HCT116 (cell line): ENCODE measurements at regions not wholly inside any gene's neighbourhood (a gene's known extent, or its start where the extent isn't known, plus 50 kb on each side); places are given as distances from the start of the nearest gene placed in this dataset.

Source experiments
- ATAC-seq: fragments of 200-7000 bp; cut with Tn5 transposase; 2 replicates; pipeline ENCODE4 v1.9.1; 2020; ENCODE audit warnings: mild to moderate bottlenecking, moderate library complexity
- BruUV-seq: library from RNA; stranded (reverse); fragments of 400-500 nt; replicated peaks from 2 replicates; lab custom pipeline; 2021; lab: Mats Ljungman, UMichigan
- CTCF ChIA-PET: fragments of 300-600 bp; sonication (Branson Sonifier 250); formaldehyde crosslinking; loops from one replicate; lab custom pipeline; 2021; ENCODE audit warnings: antibody characterized with exemption; lab: Charles Lee
- POLR2A ChIA-PET: fragments of 300-600, 350-600 bp; sonication (Branson Sonifier 250); formaldehyde crosslinking; loops from one replicate; lab custom pipeline; 2021; ENCODE audit warnings: antibody characterized with exemption; lab: Charles Lee
- RAD21 ChIA-PET, 2 experiments: fragments of 300-600 bp; sonication (Branson Sonifier 250); formaldehyde crosslinking; loops; one replicate each; lab custom pipeline; 2023; ENCODE audit warnings: low total read pairs in 2 of 2; ENCODE audit not compliant: uncharacterized antibody in 2 of 2, unreplicated experiment in 2 of 2, low non-redundant PET in 1 of 2; lab: Charles Lee
- DNase-seq: peaks from one replicate; pipeline ENCODE4 v3.0.0-alpha.2; 2010; ENCODE audit warnings: low read depth, low spot score
- H2AFZ ChIP-seq: fragments of 200-600 bp; shearing (Covaris generic), sonication (generic); 2 replicates; pipeline ENCODE4 v1.6.1; 2017; ENCODE audit warnings: low read depth, mixed run types, mixed read lengths, antibody characterized with exemption, low read length; ENCODE audit not compliant: poor library complexity, severe bottlenecking
- H3K27ac ChIP-seq: 2 replicates; pipeline ENCODE4 v1.5.1; 2012; ENCODE audit warnings: low read depth, low read length
- H3K27me3 ChIP-seq: fragments of 200-600 bp; sonication (generic); 2 replicates; pipeline ENCODE4 v1.6.1; 2016; ENCODE audit warnings: mixed run types, low read length, mixed read lengths; ENCODE audit not compliant: insufficient read depth
- H3K36me3 ChIP-seq, 2 experiments: fragments of 200-500 bp in 1 of 2; fragments of 200-600 bp in 1 of 2; sonication (Bioruptor generic) in 1 of 2; sonication (generic) in 1 of 2; 2 replicates each; pipeline versions ENCODE4 v1.5.1 to v1.6.1; 2014 to 2016; ENCODE audit warnings: low read length in 2 of 2, inconsistent platforms in 1 of 2, mixed read lengths in 1 of 2, mixed run types in 1 of 2; ENCODE audit not compliant: insufficient read depth in 2 of 2, control insufficient read depth in 1 of 2
- H3K4me1 ChIP-seq, 2 experiments: fragments of 200-600 bp in 1 of 2; sonication (generic) in 1 of 2; 2 replicates each; pipeline versions ENCODE4 v1.5.1 to v1.6.1; 2012 to 2017; ENCODE audit warnings: low read length in 2 of 2, inconsistent platforms in 1 of 2, mild to moderate bottlenecking in 1 of 2, mixed read lengths in 1 of 2, mixed run types in 1 of 2, moderate library complexity in 1 of 2; ENCODE audit not compliant: insufficient read depth in 2 of 2, control insufficient read depth in 1 of 2
- H3K4me2 ChIP-seq: fragments of 200-600 bp; sonication (generic); 2 replicates; pipeline ENCODE4 v1.6.1; 2017; ENCODE audit warnings: mixed run types, low read length, mixed read lengths
- H3K4me3 ChIP-seq, 2 experiments: fragments of 200-600 bp in 1 of 2; sonication (generic) in 1 of 2; replicated peaks in 1 of 2; 2 replicates each; pipeline ENCODE4 v1.5.1; 2011 to 2016; ENCODE audit warnings: low read length in 2 of 2, control low read depth in 1 of 2, low read depth in 1 of 2, mild to moderate bottlenecking in 1 of 2, mixed read lengths in 1 of 2, mixed run types in 1 of 2
- H3K79me2 ChIP-seq: fragments of 200-600 bp; sonication (generic); 2 replicates; pipeline ENCODE4 v1.6.1; 2017; ENCODE audit warnings: mild to moderate bottlenecking, mixed run types, low read length, moderate library complexity, mixed read lengths; ENCODE audit not compliant: insufficient read depth
- H3K9ac ChIP-seq: fragments of 200-600 bp; sonication (generic); 2 replicates; pipeline ENCODE4 v1.6.1; 2016; ENCODE audit warnings: low read length, mixed read lengths
- H3K9me2 ChIP-seq: fragments of 200-600 bp; sonication (generic), shearing (Covaris generic); 2 replicates; pipeline ENCODE4 v1.6.1; 2017; ENCODE audit warnings: mixed run types, mild to moderate bottlenecking, moderate library complexity; ENCODE audit not compliant: insufficient read depth
- H3K9me3 ChIP-seq, 2 experiments: fragments of 200-500 bp in 1 of 2; fragments of 200-600 bp in 1 of 2; sonication (Bioruptor generic) in 1 of 2; sonication (generic) in 1 of 2; 2 replicates each; pipeline ENCODE4 v1.6.1; 2014 to 2017; ENCODE audit warnings: low read length in 2 of 2, mixed read lengths in 2 of 2, inconsistent platforms in 1 of 2, low read depth in 1 of 2, mild to moderate bottlenecking in 1 of 2, mixed run types in 1 of 2, moderate library complexity in 1 of 2; ENCODE audit not compliant: control insufficient read depth in 1 of 2, insufficient read depth in 1 of 2
- H4K20me1 ChIP-seq: fragments of 200-600 bp; sonication (generic), shearing (Covaris generic); 2 replicates; pipeline ENCODE4 v1.6.1; 2017; ENCODE audit warnings: mixed run types, mild to moderate bottlenecking, moderate library complexity; ENCODE audit not compliant: insufficient read depth
- CEBPB ChIP-seq: IDR thresholded peaks from 2 replicates; pipeline ENCODE4 v1.6.1; 2012; ENCODE audit warnings: low read depth
- EGR1 ChIP-seq: IDR thresholded peaks from 2 replicates; pipeline ENCODE4 v1.6.1; 2012; ENCODE audit warnings: low read depth
- ELF1 ChIP-seq: IDR thresholded peaks from 2 replicates; pipeline ENCODE4 v1.6.1; 2012; ENCODE audit warnings: low read depth, borderline replicate concordance
- EZH2 ChIP-seq: fragments of 200-600 bp; sonication (generic); IDR thresholded peaks from 2 replicates; pipeline ENCODE4 v1.6.1; 2017; ENCODE audit warnings: antibody characterized with exemption, mixed run types
- JUND ChIP-seq: IDR thresholded peaks from 2 replicates; pipeline ENCODE4 v1.6.1; 2012
- POLR2A ChIP-seq: IDR thresholded peaks from 2 replicates; pipeline ENCODE4 v1.7.0; 2011; ENCODE audit warnings: borderline replicate concordance; ENCODE audit not compliant: insufficient read depth, insufficient read length; ENCODE audit errors: extremely low read depth
- POLR2AphosphoS5 ChIP-seq: IDR thresholded peaks from 2 replicates; pipeline ENCODE4 v1.6.1; 2011; ENCODE audit warnings: mild to moderate bottlenecking, low read depth, low read length, moderate library complexity
- RAD21 ChIP-seq: IDR thresholded peaks from 2 replicates; pipeline ENCODE4 v1.6.1; 2012; ENCODE audit warnings: low read depth, mild to moderate bottlenecking
- TCF7L2 ChIP-seq: IDR thresholded peaks from 2 replicates; pipeline ENCODE4 v1.7.0; 2011; ENCODE audit warnings: borderline replicate concordance, inconsistent platforms; ENCODE audit not compliant: insufficient read depth, insufficient read length; ENCODE audit errors: extremely low read depth
- ZFX ChIP-seq: fragments of 450-650 bp; IDR thresholded peaks from 2 replicates; pipeline ENCODE4 v1.6.1; 2017
- ZNF274 ChIP-seq: fragments of 200-500 bp; sonication (Bioruptor generic); IDR thresholded peaks from 2 replicates; pipeline ENCODE4 v1.6.1; 2014; ENCODE audit warnings: mild to moderate bottlenecking, low read depth, low read length, inconsistent platforms
- intact Hi-C: fragments of 100-400 bp; cut with micrococcal nuclease; formaldehyde crosslinking; loops from 2 replicates; pipeline ENCODE4 v1.10.0; 2022
- TF ChIP-seq, protein P1 (sequence below): IDR thresholded peaks from 2 replicates; pipeline ENCODE4 v1.6.1; 2011; ENCODE audit warnings: mild to moderate bottlenecking, low read length, moderate library complexity; ENCODE audit not compliant: insufficient replicate concordance; ENCODE audit errors: extremely low read depth
- TF ChIP-seq, protein P2 (sequence below): IDR thresholded peaks from 2 replicates; pipeline ENCODE4 v1.6.1; 2012

DNA sequence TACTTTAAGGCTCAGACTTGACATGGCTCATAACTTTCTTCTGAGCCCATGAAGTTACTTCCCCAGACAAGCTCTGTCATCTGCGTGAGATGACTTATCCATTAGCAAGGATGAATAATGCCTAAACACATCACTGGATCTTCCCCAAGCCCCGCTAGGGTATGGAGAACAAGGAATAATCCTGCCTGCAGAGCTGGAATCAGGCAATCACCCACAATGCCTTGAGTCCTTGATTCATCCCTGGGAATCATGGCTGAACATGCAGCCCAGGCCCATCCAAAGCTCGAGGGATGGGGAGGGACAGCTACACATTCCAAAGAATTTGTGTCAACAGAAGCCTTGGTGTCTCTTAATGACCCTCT, 131.7 kb downstream of the PSMG1 start:
- no peak overlapping the region for H3K27ac ChIP-seq
- RAD21 ChIA-PET = no interaction called here
- no peak for ATAC-seq
- POLR2A ChIA-PET = no interaction called here
- no peaks in the 10 kb centered on the region for H3K9me3 ChIP-seq
- H3K4me2 ChIP-seq = no peak overlapping the region
- intact Hi-C loops = no loop called here
- DNase-seq = no peak
- H3K79me2 ChIP-seq = no peaks in the 10 kb centered on the region
- H3K4me3 ChIP-seq = no peak overlapping the region
- no peak overlapping the region for H2AFZ ChIP-seq
- H3K4me1 ChIP-seq = no peaks in the 10 kb centered on the region
- H3K36me3 ChIP-seq = no peaks in the 10 kb centered on the region
- no TSS peak for BruUV-seq
- CTCF ChIA-PET = no interaction called here
- no peaks in the 10 kb centered on the region for H3K9me2 ChIP-seq
- no peaks in the 10 kb centered on the region for H4K20me1 ChIP-seq
- H3K9ac ChIP-seq = no peak overlapping the region
- TF ChIP-seq, protein P1, sequence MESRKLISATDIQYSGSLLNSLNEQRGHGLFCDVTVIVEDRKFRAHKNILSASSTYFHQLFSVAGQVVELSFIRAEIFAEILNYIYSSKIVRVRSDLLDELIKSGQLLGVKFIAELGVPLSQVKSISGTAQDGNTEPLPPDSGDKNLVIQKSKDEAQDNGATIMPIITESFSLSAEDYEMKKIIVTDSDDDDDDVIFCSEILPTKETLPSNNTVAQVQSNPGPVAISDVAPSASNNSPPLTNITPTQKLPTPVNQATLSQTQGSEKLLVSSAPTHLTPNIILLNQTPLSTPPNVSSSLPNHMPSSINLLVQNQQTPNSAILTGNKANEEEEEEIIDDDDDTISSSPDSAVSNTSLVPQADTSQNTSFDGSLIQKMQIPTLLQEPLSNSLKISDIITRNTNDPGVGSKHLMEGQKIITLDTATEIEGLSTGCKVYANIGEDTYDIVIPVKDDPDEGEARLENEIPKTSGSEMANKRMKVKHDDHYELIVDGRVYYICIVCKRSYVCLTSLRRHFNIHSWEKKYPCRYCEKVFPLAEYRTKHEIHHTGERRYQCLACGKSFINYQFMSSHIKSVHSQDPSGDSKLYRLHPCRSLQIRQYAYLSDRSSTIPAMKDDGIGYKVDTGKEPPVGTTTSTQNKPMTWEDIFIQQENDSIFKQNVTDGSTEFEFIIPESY = no peak
- no peak for TF ChIP-seq POLR2AphosphoS5
- TF ChIP-seq, protein P2, sequence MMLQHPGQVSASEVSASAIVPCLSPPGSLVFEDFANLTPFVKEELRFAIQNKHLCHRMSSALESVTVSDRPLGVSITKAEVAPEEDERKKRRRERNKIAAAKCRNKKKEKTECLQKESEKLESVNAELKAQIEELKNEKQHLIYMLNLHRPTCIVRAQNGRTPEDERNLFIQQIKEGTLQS = no peak
- no peak for TF ChIP-seq EGR1
- no peak for TF ChIP-seq POLR2A
- no peak for TF ChIP-seq CEBPB
- TF ChIP-seq EZH2 = no peak
- TF ChIP-seq TCF7L2 = no peak
- TF ChIP-seq ZFX = no peak
- no peak for TF ChIP-seq ELF1
- no peak for TF ChIP-seq ZNF274
- TF ChIP-seq RAD21 = no peak
- TF ChIP-seq JUND = no peak
- no peaks in the 10 kb centered on the region for H3K27me3 ChIP-seq
